Activated CD4-positive, CD25-positive, alpha-beta regulatory T cell treated with anti-CD3 and anti-CD28 coated beads, Interleukin-2, amount 50 U/mL, for 16 hours (primary cell): ENCODE measurements at regions not wholly inside any gene's neighbourhood (a gene's known extent, or its start where the extent isn't known, plus 50 kb on each side); places are given as distances from the start of the nearest gene placed in this dataset.
"Not testable (repeated sequence)": the region's sequence is repeated elsewhere in the genome, so short reads cannot be mapped to it uniquely, and the experiment has no call there.

Source experiments
- DNase-seq: peaks from one replicate; pipeline ENCODE4 v3.0.0-alpha.2; 2020; ENCODE audit warnings: low read depth, low spot score

DNA sequence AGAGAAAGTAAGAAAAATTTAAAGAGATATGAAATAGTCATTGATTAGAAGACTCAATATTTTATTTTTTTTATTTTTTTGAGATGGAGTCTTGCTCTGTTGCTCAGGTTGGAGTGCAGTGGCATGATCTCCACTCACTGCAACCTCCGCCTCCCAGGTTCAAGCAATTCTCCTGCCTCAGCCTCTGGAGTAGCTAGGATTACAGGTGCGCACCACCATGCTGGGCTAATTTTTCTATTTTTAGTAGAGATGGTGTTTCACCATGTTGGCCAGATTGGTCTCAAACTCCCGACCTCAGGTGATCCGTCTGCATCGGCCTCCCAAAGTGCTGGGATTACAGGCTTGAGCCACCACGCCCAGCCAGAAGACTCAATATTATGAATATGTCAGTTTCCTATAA lies 672.6 kb downstream of the UQCRFS1 start:
- DNase-seq = not testable (repeated sequence)

GRCh38 chr19:28539759-28540158 lies 673.2 kb downstream of the UQCRFS1 start:
- DNase-seq = no peak

- DNase-seq = not testable (repeated sequence)
Measured at GRCh38 chr19:28538579-28538978, 674.4 kb downstream of the UQCRFS1 start.

DNA sequence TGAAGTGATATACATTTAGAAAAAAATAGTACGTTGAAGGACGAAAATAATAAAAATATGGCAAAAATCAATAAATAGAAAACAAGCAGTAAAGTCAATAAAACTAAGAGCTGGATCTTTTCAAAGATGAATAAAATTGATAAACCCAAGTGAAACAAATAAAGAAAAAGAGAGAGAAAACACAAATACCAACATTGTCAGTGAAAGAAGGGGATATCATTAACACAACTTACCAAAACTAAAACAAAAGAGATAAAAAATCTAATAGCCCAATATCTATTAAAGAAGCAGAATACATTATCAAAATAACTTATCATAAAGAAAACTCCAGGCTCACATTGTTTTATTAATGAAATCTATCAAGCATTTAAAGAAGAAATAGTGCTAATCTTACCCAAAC lies 675.1 kb downstream of the UQCRFS1 start:
- no peak for DNase-seq

GRCh38 chr19:28537079-28537478 lies 675.9 kb downstream of the UQCRFS1 start:
- no peak for DNase-seq

- no peak for DNase-seq
Measured at GRCh38 chr19:28535352-28535775, 677.6 kb downstream of the UQCRFS1 start.

GRCh38 chr19:28534766-28535351 lies 678.1 kb downstream of the UQCRFS1 start:
- no peak for DNase-seq

- no peak for DNase-seq
Measured at GRCh38 chr19:28532765-28533341, 680.1 kb downstream of the UQCRFS1 start.

- DNase-seq = no peak
Measured at GRCh38 chr19:28531979-28532378, 681.0 kb downstream of the UQCRFS1 start.

- DNase-seq = no peak
Measured at GRCh38 chr19:28530406-28531035, 682.4 kb downstream of the UQCRFS1 start.

DNA sequence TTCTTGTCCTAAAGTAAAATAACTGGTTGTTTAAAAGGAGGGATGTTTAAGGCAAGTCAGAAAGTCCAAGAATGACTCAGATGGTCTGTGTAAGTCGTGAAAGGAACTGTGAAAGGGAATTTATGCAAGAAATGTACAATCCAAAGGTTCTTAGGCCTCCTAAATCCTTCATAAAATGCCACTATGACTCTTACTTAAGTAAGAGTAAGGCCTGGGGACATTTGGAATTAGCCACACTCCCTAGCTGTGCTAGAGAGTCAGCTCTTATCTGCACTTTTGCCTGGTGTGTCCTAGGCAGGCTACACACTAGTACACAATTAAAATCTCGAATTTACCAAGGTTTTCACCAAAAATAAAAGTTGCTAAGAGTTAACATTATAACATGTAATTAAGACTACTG lies 686.9 kb downstream of the UQCRFS1 start:
- no peak for DNase-seq

DNA sequence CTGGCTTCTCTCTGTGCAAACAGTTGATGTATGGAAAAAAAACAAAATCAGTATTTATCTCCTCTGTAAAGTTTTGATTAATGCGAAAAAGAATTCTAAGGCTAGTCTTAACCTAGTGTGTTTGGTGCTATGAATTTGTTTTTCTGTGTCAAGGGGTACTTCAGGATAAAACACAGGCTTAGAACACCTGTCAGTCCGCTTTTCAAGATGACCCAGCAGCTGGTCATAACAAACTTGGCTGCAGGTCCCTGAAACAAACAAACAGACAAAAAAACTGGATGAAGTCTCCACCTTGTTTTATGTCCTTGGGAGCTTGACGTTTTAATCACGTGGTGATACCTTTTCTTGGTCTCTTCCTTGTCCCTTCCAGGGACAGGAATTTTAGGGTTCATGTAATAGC lies 689.3 kb downstream of the UQCRFS1 start:
- DNase-seq = no peak

DNA sequence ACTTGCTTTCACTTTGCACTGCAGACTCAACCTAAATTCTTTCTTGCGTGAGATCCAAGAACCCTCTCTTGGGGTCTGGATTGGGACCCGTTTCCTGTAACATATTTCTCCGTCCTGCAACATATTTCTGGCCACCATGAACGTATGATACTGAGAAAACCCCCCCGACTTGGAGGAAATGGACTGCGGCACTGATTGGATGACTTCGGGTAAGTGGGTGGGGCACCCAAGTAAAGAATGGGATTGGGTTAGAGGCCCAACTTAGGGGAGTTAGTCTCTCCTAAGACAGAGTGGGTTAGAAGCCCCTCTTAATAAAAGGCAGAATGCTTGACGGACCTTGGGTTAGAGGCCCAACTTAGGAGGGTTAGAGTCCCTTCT lies 690.4 kb downstream of the UQCRFS1 start:
- no peak for DNase-seq

GRCh38 chr19:28521614-28522544 lies 691.1 kb downstream of the UQCRFS1 start:
- DNase-seq = no peak

- no peak for DNase-seq
Measured at GRCh38 chr19:28520998-28521568, 691.9 kb downstream of the UQCRFS1 start.

GRCh38 chr19:28519952-28520861 lies 692.7 kb downstream of the UQCRFS1 start:
- DNase-seq = no peak

- no peak for DNase-seq
Measured at GRCh38 chr19:28519218-28519779, 693.7 kb downstream of the UQCRFS1 start.

- DNase-seq = no peak
Measured at GRCh38 chr19:28516415-28516872, 696.5 kb downstream of the UQCRFS1 start.

GRCh38 chr19:28514166-28514565 lies 698.8 kb downstream of the UQCRFS1 start:
- DNase-seq = no peak

GRCh38 chr19:28511655-28512054 lies 701.3 kb downstream of the UQCRFS1 start:
- DNase-seq = no peak
